Spleen (tissue), 11 donors: ENCODE measurements at regions not wholly inside any gene's neighbourhood (a gene's known extent, or its start where the extent isn't known, plus 50 kb on each side); places are given as distances from the start of the nearest gene placed in this dataset.

Source experiments
- DNase-seq: peaks from one replicate; pipeline ENCODE4 v3.0.0-alpha.2; 2020
- H3K27ac ChIP-seq, 8 donors: fragments of 200-600 bp; sonication (generic) in 7 of 8; 1 replicate in 4 of 8; 2 replicates in 4 of 8; pipeline versions ENCODE4 v1.5.0 to v1.8.0; 2016 to 2021; ENCODE audit warnings: inconsistent platforms in 4 of 8, mild to moderate bottlenecking in 4 of 8, moderate library complexity in 1 of 8
- H3K27me3 ChIP-seq, 7 donors: fragments of 200-600 bp; sonication (generic) in 6 of 7; replicated peaks in 1 of 7; 1 replicate in 4 of 7; 2 replicates in 3 of 7; pipeline versions ENCODE4 v1.5.0 to v1.8.0; 2016 to 2021; ENCODE audit warnings: inconsistent platforms in 3 of 7, mild to moderate bottlenecking in 1 of 7
- H3K36me3 ChIP-seq, 6 donors: fragments of 200-600 bp; sonication (generic) in 5 of 6; 1 replicate in 4 of 6; 2 replicates in 2 of 6; pipeline versions ENCODE4 v1.5.0 to v1.8.0; 2016 to 2021; ENCODE audit warnings: inconsistent platforms in 2 of 6
- H3K4me1 ChIP-seq, 6 donors: fragments of 200-600 bp; sonication (generic) in 5 of 6; 1 replicate in 3 of 6; 2 replicates in 3 of 6; pipeline versions ENCODE4 v1.5.0 to v1.8.0; 2016 to 2021; ENCODE audit warnings: inconsistent platforms in 3 of 6
- H3K4me3 ChIP-seq, 8 donors: fragments of 200-600 bp; sonication (generic) in 7 of 8; 1 replicate in 4 of 8; 2 replicates in 4 of 8; pipeline versions ENCODE4 v1.5.0 to v1.8.0; 2016 to 2021; ENCODE audit warnings: inconsistent platforms in 4 of 8, mild to moderate bottlenecking in 4 of 8, moderate library complexity in 2 of 8
- H3K9me3 ChIP-seq, 8 donors: fragments of 200-600 bp; sonication (generic) in 7 of 8; 1 replicate in 4 of 8; 2 replicates in 4 of 8; pipeline versions ENCODE4 v1.5.0 to v1.8.0; 2016 to 2021; ENCODE audit warnings: inconsistent platforms in 4 of 8
- POLR2A ChIP-seq, 3 donors: fragments of 450-650 bp; IDR thresholded peaks; one replicate each; pipeline ENCODE4 v1.5.1; 2017; ENCODE audit warnings: antibody characterized with exemption in 3 of 3, mild to moderate bottlenecking in 1 of 3
- POLR2AphosphoS5 ChIP-seq, 3 donors: sonication (generic); formaldehyde crosslinking; IDR thresholded peaks; one replicate each; pipeline ENCODE4 v1.5.1; 2017; ENCODE audit warnings: antibody characterized with exemption in 3 of 3
- WGBS, 5 donors: extraction: QIAGEN DNeasy Blood & Tissue Kit in 3 of 5; methylation state at CpG; one replicate each; pipeline versions ENCODE4 v1.1.5 to v1.1.7; 2013 to 2018; 5-methylcytosine and 5-hydroxymethylcytosine counted together
- intact Hi-C: fragments of 100-400 bp; cut with DNase I; formaldehyde crosslinking; loops from one replicate; pipeline ENCODE4 v1.15.0; 2023; ENCODE audit warnings: low total_unique reads
- TF ChIP-seq, protein P1 (sequence below), 11 experiments: fragments of 200-600 bp in 7 of 11; fragments of 450-650 bp in 4 of 11; sonication (generic) in 4 of 11; IDR thresholded peaks in 8 of 11; conservative IDR thresholded peaks in 3 of 11; 1 replicate in 7 of 11; 2 replicates in 4 of 11; pipeline versions ENCODE4 v1.4.0 to v1.8.0; 2016 to 2021; ENCODE audit warnings: antibody characterized with exemption in 11 of 11, inconsistent platforms in 4 of 11, mild to moderate bottlenecking in 1 of 11
- donor health status: healthy with polysubstance abuse.
- donor health status: DM: no; HTN: no; CAD: no; lungs with moderate emphysema.
- donor health status: DM: no; HTN: no; CAD: no.
- donor health status: Bipolar disorder and iron deficiency.
- donor health status: healthy.
- donor health status: DM: no; HTN: no; CAD: no.
- donor health status: DM: yes; HTN: yes; CAD: no.

DNA sequence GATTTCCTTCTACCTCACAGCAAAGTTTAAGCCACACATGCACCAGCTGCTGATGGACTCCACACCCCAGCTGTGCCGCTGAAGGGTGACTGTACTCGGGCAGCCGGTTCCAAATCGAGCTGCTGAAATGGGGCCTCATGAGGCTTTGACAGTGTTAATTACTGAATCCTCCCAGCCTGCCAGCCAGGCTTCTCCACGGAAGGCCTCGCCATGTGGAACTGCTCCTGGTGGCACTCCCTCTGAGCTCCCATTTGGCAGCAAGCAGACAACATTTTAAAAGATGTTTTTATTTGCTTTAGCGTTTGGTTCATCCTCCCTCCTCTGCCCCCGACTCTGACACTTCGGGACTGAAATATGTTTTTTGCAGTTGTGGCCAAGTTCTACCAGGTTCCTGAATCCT is 479.4 kb upstream of the MPDZ start:
- Histone ChIP-seq H3K27ac (no peak overlapping the region), H3K9me3 (no peaks in the 10 kb centered on the region), H3K4me1 (no peaks in the 10 kb centered on the region), H3K4me3 (no peak overlapping the region), H3K36me3 (no peaks in the 10 kb centered on the region), H3K27me3 (no peaks in the 10 kb centered on the region)
- intact Hi-C loops: no loop called here
- 79 to 87% (median 81%) methylated on average over 9 of the region's 9 CpGs for WGBS, 5 donors
- DNase-seq: no peak
- TF ChIP-seq, protein P1, sequence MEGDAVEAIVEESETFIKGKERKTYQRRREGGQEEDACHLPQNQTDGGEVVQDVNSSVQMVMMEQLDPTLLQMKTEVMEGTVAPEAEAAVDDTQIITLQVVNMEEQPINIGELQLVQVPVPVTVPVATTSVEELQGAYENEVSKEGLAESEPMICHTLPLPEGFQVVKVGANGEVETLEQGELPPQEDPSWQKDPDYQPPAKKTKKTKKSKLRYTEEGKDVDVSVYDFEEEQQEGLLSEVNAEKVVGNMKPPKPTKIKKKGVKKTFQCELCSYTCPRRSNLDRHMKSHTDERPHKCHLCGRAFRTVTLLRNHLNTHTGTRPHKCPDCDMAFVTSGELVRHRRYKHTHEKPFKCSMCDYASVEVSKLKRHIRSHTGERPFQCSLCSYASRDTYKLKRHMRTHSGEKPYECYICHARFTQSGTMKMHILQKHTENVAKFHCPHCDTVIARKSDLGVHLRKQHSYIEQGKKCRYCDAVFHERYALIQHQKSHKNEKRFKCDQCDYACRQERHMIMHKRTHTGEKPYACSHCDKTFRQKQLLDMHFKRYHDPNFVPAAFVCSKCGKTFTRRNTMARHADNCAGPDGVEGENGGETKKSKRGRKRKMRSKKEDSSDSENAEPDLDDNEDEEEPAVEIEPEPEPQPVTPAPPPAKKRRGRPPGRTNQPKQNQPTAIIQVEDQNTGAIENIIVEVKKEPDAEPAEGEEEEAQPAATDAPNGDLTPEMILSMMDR (IDR thresholded peaks at IDR 0.05 in 8 of 11, conservative IDR thresholded peaks at IDR 0.05 in 3 of 11): no peak
- TF ChIP-seq POLR2AphosphoS5 (IDR thresholded peaks at IDR 0.05) (no peak), POLR2A (IDR thresholded peaks at IDR 0.05) (no peak)

- no peaks in the 10 kb centered on the region for H3K9me3 ChIP-seq
- TF ChIP-seq, protein P1 (IDR thresholded peaks at IDR 0.05 in 8 of 11, conservative IDR thresholded peaks at IDR 0.05 in 3 of 11): no peak
- TF ChIP-seq POLR2AphosphoS5 (IDR thresholded peaks at IDR 0.05): no peak
- TF ChIP-seq POLR2A (IDR thresholded peaks at IDR 0.05): no peak
- H3K4me3 ChIP-seq: no peak overlapping the region
- intact Hi-C loops: no loop called here
- DNase-seq: no peak
- H3K27me3 ChIP-seq: no peaks in the 10 kb centered on the region
- H3K36me3 ChIP-seq: no peaks in the 10 kb centered on the region
- no peak overlapping the region for H3K27ac ChIP-seq
- 84 to 95% (median 90%) methylated on average over 4 of the region's 4 CpGs for WGBS, 5 donors
- H3K4me1 ChIP-seq: no peaks in the 10 kb centered on the region
These were observed 477.5 kb upstream of the MPDZ start for GRCh38 chr9:13756943-13757342.

GRCh38 chr9:13755551-13755950 is 476.1 kb upstream of the MPDZ start:
- intact Hi-C loops: no loop called here
- H3K27me3 ChIP-seq: no peaks in the 10 kb centered on the region
- H3K9me3 ChIP-seq: no peaks in the 10 kb centered on the region
- no peak overlapping the region for H3K4me3 ChIP-seq
- H3K36me3 ChIP-seq: no peaks in the 10 kb centered on the region
- 83 to 100% (median 94%) methylated on average over 1 of the region's 1 CpG for WGBS, 5 donors
- TF ChIP-seq POLR2AphosphoS5 (IDR thresholded peaks at IDR 0.05): no peak
- no peak for TF ChIP-seq POLR2A (IDR thresholded peaks at IDR 0.05)
- TF ChIP-seq, protein P1 (IDR thresholded peaks at IDR 0.05 in 8 of 11, conservative IDR thresholded peaks at IDR 0.05 in 3 of 11): no peak
- H3K27ac ChIP-seq: no peak overlapping the region
- H3K4me1 ChIP-seq: no peaks in the 10 kb centered on the region
- DNase-seq: no peak

- no peaks in the 10 kb centered on the region for H3K27me3 ChIP-seq
- no peak for DNase-seq
- no peaks in the 10 kb centered on the region for H3K4me1 ChIP-seq
- H3K9me3 ChIP-seq: peaks cover 0 to 18% (median 5%) of the 10 kb centered on the region in 8 donors
- intact Hi-C loops: no loop called here
- 86 to 99% (median 93%) methylated on average over 3 of the region's 3 CpGs for WGBS, 5 donors
- H3K4me3 ChIP-seq: no peak overlapping the region
- TF ChIP-seq POLR2AphosphoS5 (IDR thresholded peaks at IDR 0.05) (no peak), POLR2A (IDR thresholded peaks at IDR 0.05) (no peak)
- TF ChIP-seq, protein P1 (IDR thresholded peaks at IDR 0.05 in 8 of 11, conservative IDR thresholded peaks at IDR 0.05 in 3 of 11): no peak
- no peak overlapping the region for H3K27ac ChIP-seq
- H3K36me3 ChIP-seq: no peaks in the 10 kb centered on the region
These were observed 471.1 kb upstream of the MPDZ start for GRCh38 chr9:13750639-13751038.
